HEK293 (cell line): ENCODE measurements at regions not wholly inside any gene's neighbourhood (a gene's known extent, or its start where the extent isn't known, plus 50 kb on each side); places are given as distances from the start of the nearest gene placed in this dataset.
A peak's percentile ranks its signal among the peaks of the same experiment; 100 is the strongest.

Experiments
- CTCF ChIA-PET: fragments of 350-600 bp; formaldehyde crosslinking; extraction: SDS; loops from one replicate; lab custom pipeline; 2021; ENCODE audit warnings: antibody characterized with exemption; lab: Yijun Ruan, JAX
- POLR2A ChIA-PET: fragments of 300-600 bp; formaldehyde crosslinking; extraction: SDS; loops from one replicate; lab custom pipeline; 2020; ENCODE audit warnings: antibody characterized with exemption, inconsistent platforms; lab: Yijun Ruan, JAX
- H3K27ac ChIP-seq: fragments of 200-500 bp; sonication (Bioruptor generic); 2 replicates; pipeline ENCODE4 v1.5.1; 2014; ENCODE audit warnings: low read depth, low read length, control low read depth, inconsistent platforms; ENCODE audit errors: extremely low read depth
- H3K36me3 ChIP-seq, 2 experiments: fragments of 200-500 bp in 1 of 2; sonication (Bioruptor generic) in 1 of 2; 1 replicate in 1 of 2; 2 replicates in 1 of 2; pipeline ENCODE4 v1.5.1; 2014 to 2017; ENCODE audit warnings: inconsistent platforms in 2 of 2, low read length in 2 of 2; ENCODE audit not compliant: control insufficient read depth in 2 of 2, insufficient read depth in 1 of 2
- H3K4me1 ChIP-seq: fragments of 200-500 bp; sonication (Bioruptor generic); 2 replicates; pipeline ENCODE4 v1.5.1; 2014; ENCODE audit warnings: mild to moderate bottlenecking, low read length, inconsistent platforms; ENCODE audit not compliant: control insufficient read depth, insufficient read depth
- H3K4me3 ChIP-seq: 2 replicates; pipeline ENCODE4 v1.5.1; 2011; ENCODE audit warnings: low read depth, mild to moderate bottlenecking, control low read depth, low read length, moderate library complexity
- H3K9me3 ChIP-seq: fragments of 200-500 bp; sonication (Bioruptor generic); 2 replicates; pipeline ENCODE4 v1.5.1; 2014; ENCODE audit warnings: low read depth, low read length, inconsistent platforms; ENCODE audit not compliant: control insufficient read depth, insufficient read depth
- AEBP2 ChIP-seq: fragments of 450-650 bp; formaldehyde crosslinking; IDR thresholded peaks from 2 replicates; pipeline ENCODE4 v1.5.1; 2016; ENCODE audit warnings: missing biosample characterization, missing genetic modification characterization, borderline replicate concordance
- MZF1 ChIP-seq: fragments of 450-650 bp; formaldehyde crosslinking; IDR thresholded peaks from 2 replicates; pipeline ENCODE4 v1.5.1; 2017; ENCODE audit warnings: missing biosample characterization, missing genetic modification characterization, borderline replicate concordance
- TCF7L2 ChIP-seq: IDR thresholded peaks from 2 replicates; pipeline ENCODE4 v1.6.1; 2011; ENCODE audit warnings: low read depth, mild to moderate bottlenecking, inconsistent platforms, low read length, moderate library complexity, borderline replicate concordance
- ZEB2 ChIP-seq: fragments of 450-650 bp; formaldehyde crosslinking; IDR thresholded peaks from 2 replicates; pipeline ENCODE4 v1.5.1; 2016; ENCODE audit warnings: missing biosample characterization, missing genetic modification characterization
- ZNF112 ChIP-seq: fragments of 450-650 bp; formaldehyde crosslinking; IDR thresholded peaks from 2 replicates; pipeline ENCODE4 v1.5.0; 2017; ENCODE audit warnings: missing biosample characterization, missing genetic modification characterization
- ZNF221 ChIP-seq: fragments of 450-650 bp; formaldehyde crosslinking; IDR thresholded peaks from 2 replicates; pipeline ENCODE4 v1.5.1; 2017; ENCODE audit warnings: missing biosample characterization, missing genetic modification characterization, borderline replicate concordance
- ZNF354C ChIP-seq: fragments of 450-650 bp; formaldehyde crosslinking; IDR thresholded peaks from 2 replicates; pipeline ENCODE4 v1.5.1; 2016; ENCODE audit warnings: missing biosample characterization, missing genetic modification characterization, low read depth, borderline replicate concordance
- ZNF785 ChIP-seq: fragments of 450-650 bp; formaldehyde crosslinking; IDR thresholded peaks from 2 replicates; pipeline ENCODE4 v1.5.1; 2016; ENCODE audit warnings: missing biosample characterization, missing genetic modification characterization
- TF ChIP-seq, protein P1 (sequence below): IDR thresholded peaks from 2 replicates; pipeline ENCODE4 v1.6.1; 2011; ENCODE audit warnings: mild to moderate bottlenecking, low read depth, low read length, borderline replicate concordance
- TF ChIP-seq, protein P2 (sequence below): fragments of 450-650 bp; formaldehyde crosslinking; IDR thresholded peaks from 2 replicates; pipeline ENCODE4 v1.5.1; 2016; ENCODE audit warnings: missing biosample characterization, missing genetic modification characterization

DNA sequence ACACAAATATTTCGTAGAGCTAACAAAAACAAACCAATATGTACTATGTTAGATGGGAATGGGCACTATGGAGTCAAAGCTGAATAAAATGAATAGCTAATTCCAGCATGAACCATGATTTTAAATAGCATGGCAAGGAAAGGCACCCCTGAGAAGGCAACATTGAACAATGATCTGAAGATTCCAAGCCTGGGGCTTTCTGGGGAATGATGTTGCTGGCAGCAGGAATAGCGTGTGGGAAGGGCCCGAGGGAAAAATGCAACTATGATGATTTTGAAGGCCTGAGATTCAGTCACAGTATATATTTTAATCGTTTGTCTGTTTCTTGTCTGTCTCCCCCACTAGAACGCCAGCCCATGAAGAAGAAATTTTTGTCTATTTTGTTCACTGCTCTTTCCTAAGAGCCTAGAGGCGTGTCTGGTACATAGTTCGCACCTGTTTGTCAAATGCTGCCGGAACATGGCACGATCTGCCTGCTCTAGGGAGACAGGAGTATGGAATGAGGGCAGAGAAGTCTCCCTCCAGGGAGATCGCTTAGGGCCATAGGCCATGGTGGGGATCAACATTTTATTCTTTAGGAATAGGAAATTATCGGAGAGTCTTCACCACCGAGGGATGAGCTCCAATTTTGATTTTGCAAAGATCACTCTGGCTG lies 84.8 kb upstream of the EYA2 start:
- no peak for TF ChIP-seq ZNF785 (tag by site-specific recombination)
- ChIA-PET POLR2A (no interaction called here), CTCF (interaction anchor here (0.9 kb wide), 1 partner anchor 19 kb away, joined by 3 read pairs; no protein-coding TSS in a partner anchor)
- Histone ChIP-seq H3K9me3 (no peaks in the 10 kb centered on the region), H3K4me3 (no peak overlapping the region), H3K4me1 (no peaks in the 10 kb centered on the region), H3K36me3 (no peaks in the 10 kb centered on the region), H3K27ac (no peak overlapping the region)

DNA sequence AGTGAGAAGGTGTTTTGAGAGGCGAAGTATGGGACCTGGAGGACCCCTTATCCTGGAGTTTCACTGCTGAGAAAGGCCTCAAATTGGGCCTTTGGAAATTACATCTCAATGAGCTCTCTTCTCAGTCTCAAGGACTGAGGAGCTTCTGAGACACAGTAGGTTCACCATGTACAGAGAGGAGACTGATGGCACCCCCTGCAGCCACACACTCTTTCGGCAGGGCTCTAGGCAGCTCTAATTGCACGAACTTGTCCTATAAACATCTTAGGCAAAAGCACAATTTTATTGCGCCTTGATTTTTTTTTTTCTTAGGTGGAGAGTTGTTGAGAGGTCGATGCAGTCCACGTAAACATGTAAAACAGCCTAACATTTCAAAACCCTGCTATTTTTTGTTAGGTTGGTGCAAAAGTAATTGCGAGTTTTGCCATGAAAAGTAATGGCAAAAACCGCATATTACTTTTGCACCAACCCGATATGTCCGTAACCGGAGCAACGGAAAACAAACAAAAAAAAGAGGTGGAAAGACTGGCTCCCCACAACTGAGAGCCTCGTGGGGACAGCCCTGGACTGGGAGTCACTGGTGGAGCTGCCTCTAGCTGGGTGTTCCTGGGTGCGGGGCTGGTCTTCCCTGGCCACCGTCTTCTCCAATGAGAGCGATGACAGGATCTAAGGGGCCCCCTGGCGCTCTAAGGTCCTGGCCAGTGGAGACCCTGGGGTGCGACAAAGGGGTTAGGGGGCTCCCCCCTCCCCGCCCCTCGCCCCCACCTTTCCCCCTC lies 84.0 kb upstream of the EYA2 start:
- H3K36me3 ChIP-seq: no peaks in the 10 kb centered on the region
- TF ChIP-seq AEBP2: no peak
- TF ChIP-seq ZNF354C (tag by site-specific recombination): no peak
- TF ChIP-seq ZNF112 (tag by site-specific recombination): no peak
- TF ChIP-seq, protein P1, sequence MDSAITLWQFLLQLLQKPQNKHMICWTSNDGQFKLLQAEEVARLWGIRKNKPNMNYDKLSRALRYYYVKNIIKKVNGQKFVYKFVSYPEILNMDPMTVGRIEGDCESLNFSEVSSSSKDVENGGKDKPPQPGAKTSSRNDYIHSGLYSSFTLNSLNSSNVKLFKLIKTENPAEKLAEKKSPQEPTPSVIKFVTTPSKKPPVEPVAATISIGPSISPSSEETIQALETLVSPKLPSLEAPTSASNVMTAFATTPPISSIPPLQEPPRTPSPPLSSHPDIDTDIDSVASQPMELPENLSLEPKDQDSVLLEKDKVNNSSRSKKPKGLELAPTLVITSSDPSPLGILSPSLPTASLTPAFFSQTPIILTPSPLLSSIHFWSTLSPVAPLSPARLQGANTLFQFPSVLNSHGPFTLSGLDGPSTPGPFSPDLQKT: no peak
- no peak for TF ChIP-seq ZEB2
- TF ChIP-seq ZNF221: no peak
- TF ChIP-seq TCF7L2: no peak
- H3K27ac ChIP-seq: no peak overlapping the region
- H3K9me3 ChIP-seq: no peaks in the 10 kb centered on the region
- CTCF ChIA-PET: interaction anchor here (0.9 kb wide), 1 partner anchor 19 kb away, joined by 3 read pairs; no protein-coding TSS in a partner anchor
- POLR2A ChIA-PET: no interaction called here
- no peak overlapping the region for H3K4me3 ChIP-seq
- H3K4me1 ChIP-seq: no peaks in the 10 kb centered on the region

DNA sequence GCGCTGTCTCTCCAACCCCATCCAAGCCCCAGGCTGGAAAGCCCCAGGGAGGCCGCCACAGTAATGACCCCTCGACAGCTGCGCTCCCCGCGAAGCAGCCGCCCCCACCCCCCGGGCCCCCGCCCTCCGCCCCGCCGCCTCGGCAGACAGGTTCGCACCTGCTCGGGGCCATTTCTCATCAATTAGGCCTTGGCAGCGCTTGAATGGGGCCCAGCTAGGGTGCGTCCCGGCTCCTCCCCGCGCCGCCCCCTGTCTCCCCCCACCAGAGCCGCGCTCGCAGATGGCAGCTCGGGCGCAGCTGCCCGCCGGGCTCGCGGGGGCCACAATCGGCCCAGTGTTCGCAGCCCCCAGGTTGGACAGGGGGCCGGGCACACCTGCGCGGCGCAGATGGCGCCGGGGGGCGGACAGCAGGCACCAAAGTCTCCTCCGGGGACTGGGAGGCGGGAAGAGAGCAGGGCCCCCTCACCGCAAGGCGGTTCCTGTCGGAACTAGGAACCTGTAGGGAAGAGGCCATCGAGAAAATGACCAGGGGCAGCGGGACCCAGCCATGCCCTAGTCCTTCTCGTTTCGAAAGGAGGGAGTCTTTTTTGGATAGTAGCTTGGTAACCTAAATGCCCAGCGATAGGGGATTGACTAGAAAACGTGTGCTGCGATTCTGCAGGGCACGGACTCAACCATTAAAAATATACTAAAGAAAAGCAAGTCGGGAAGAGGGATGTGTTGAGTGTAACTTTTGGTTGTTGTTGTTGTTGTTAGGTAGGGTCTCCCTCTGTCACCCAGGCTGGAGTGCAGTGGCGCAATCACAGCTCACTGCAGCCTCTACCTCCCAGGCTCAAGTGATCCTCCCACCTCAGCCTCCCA lies 83.2 kb upstream of the EYA2 start:
- CTCF ChIA-PET: interaction anchor here (0.6 kb wide), 1 partner anchor 108 kb away, joined by 3 read pairs; no protein-coding TSS in a partner anchor
- no peak overlapping the region for H3K27ac ChIP-seq
- H3K36me3 ChIP-seq: no peaks in the 10 kb centered on the region
- H3K9me3 ChIP-seq: no peaks in the 10 kb centered on the region
- no peak overlapping the region for H3K4me3 ChIP-seq
- TF ChIP-seq, protein P2, sequence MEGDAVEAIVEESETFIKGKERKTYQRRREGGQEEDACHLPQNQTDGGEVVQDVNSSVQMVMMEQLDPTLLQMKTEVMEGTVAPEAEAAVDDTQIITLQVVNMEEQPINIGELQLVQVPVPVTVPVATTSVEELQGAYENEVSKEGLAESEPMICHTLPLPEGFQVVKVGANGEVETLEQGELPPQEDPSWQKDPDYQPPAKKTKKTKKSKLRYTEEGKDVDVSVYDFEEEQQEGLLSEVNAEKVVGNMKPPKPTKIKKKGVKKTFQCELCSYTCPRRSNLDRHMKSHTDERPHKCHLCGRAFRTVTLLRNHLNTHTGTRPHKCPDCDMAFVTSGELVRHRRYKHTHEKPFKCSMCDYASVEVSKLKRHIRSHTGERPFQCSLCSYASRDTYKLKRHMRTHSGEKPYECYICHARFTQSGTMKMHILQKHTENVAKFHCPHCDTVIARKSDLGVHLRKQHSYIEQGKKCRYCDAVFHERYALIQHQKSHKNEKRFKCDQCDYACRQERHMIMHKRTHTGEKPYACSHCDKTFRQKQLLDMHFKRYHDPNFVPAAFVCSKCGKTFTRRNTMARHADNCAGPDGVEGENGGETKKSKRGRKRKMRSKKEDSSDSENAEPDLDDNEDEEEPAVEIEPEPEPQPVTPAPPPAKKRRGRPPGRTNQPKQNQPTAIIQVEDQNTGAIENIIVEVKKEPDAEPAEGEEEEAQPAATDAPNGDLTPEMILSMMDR (tag by site-specific recombination): no peak
- TF ChIP-seq MZF1 (tag by site-specific recombination): peak; percentile 90
- POLR2A ChIA-PET: no interaction called here
- no peaks in the 10 kb centered on the region for H3K4me1 ChIP-seq
